Smooth muscle cell (in vitro differentiated cells): ENCODE measurements at regions not wholly inside any gene's neighbourhood (a gene's known extent, or its start where the extent isn't known, plus 50 kb on each side); places are given as distances from the start of the nearest gene placed in this dataset.

Source experiments
- DNase-seq: peaks from one replicate; lab custom pipeline; 2025; ENCODE audit not compliant: unreplicated experiment; lab: John Stamatoyannopoulos, UW
- H2AFZ ChIP-seq: fragments of 200-600 bp; sonication (generic); 2 replicates; pipeline ENCODE4 v1.6.0; 2016; ENCODE audit warnings: antibody characterized with exemption, low read depth, mild to moderate bottlenecking
- H3F3A ChIP-seq: fragments of 200-600 bp; sonication (generic); 2 replicates; pipeline ENCODE4 v1.6.0; 2017; ENCODE audit warnings: antibody characterized with exemption, low read depth
- H3K27ac ChIP-seq: fragments of 200-600 bp; sonication (generic); 2 replicates; pipeline ENCODE4 v1.5.1; 2016; ENCODE audit warnings: low read depth, mild to moderate bottlenecking
- H3K27me3 ChIP-seq: fragments of 200-600 bp; sonication (generic); 2 replicates; pipeline ENCODE4 v1.6.1; 2016; ENCODE audit warnings: low read depth, mild to moderate bottlenecking
- H3K36me3 ChIP-seq: fragments of 200-600 bp; sonication (generic); 2 replicates; pipeline ENCODE4 v1.5.1; 2016; ENCODE audit warnings: low read depth
- H3K4me1 ChIP-seq: fragments of 200-600 bp; sonication (generic); 2 replicates; pipeline ENCODE4 v1.5.1; 2016; ENCODE audit warnings: low read depth
- H3K4me2 ChIP-seq: fragments of 200-600 bp; sonication (generic); 2 replicates; pipeline ENCODE4 v1.6.0; 2016; ENCODE audit warnings: mild to moderate bottlenecking
- H3K4me3 ChIP-seq: fragments of 200-600 bp; sonication (generic); 2 replicates; pipeline ENCODE4 v1.5.1; 2016; ENCODE audit warnings: mild to moderate bottlenecking
- H3K79me2 ChIP-seq: fragments of 200-600 bp; sonication (generic); 2 replicates; pipeline ENCODE4 v1.6.0; 2016; ENCODE audit warnings: low read depth, mild to moderate bottlenecking
- H3K9ac ChIP-seq: fragments of 200-600 bp; sonication (generic); 2 replicates; pipeline ENCODE4 v1.6.0; 2016; ENCODE audit warnings: low read depth
- H3K9me3 ChIP-seq: fragments of 200-600 bp; sonication (generic); replicated peaks from 2 replicates; pipeline ENCODE4 v1.5.1; 2016; ENCODE audit warnings: low read depth
- H4K20me1 ChIP-seq: fragments of 200-600 bp; sonication (generic); 2 replicates; pipeline ENCODE4 v1.6.0; 2016; ENCODE audit warnings: low read depth
- WGBS: methylation state at CpG from one replicate; pipeline ENCODE4 v1.1.7; 2016; ENCODE audit warnings: low lambda C conversion rate; 5-methylcytosine and 5-hydroxymethylcytosine counted together
- TF ChIP-seq, protein P1 (sequence below): fragments of 200-600 bp; sonication (generic); IDR thresholded peaks from 2 replicates; pipeline ENCODE4 v1.5.1; 2017; ENCODE audit warnings: borderline replicate concordance, mild to moderate bottlenecking, antibody characterized with exemption; ENCODE audit not compliant: insufficient read depth, poor library complexity, severe bottlenecking

- TF ChIP-seq, protein P1, sequence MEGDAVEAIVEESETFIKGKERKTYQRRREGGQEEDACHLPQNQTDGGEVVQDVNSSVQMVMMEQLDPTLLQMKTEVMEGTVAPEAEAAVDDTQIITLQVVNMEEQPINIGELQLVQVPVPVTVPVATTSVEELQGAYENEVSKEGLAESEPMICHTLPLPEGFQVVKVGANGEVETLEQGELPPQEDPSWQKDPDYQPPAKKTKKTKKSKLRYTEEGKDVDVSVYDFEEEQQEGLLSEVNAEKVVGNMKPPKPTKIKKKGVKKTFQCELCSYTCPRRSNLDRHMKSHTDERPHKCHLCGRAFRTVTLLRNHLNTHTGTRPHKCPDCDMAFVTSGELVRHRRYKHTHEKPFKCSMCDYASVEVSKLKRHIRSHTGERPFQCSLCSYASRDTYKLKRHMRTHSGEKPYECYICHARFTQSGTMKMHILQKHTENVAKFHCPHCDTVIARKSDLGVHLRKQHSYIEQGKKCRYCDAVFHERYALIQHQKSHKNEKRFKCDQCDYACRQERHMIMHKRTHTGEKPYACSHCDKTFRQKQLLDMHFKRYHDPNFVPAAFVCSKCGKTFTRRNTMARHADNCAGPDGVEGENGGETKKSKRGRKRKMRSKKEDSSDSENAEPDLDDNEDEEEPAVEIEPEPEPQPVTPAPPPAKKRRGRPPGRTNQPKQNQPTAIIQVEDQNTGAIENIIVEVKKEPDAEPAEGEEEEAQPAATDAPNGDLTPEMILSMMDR, result no peak
- Histone ChIP-seq H3K27me3 (no peaks in the 10 kb centered on the region), H4K20me1 (no peaks in the 10 kb centered on the region), H3K4me1 (peaks cover 21% of the 10 kb centered on the region), H3K27ac (no peak overlapping the region), H3F3A (no peaks in the 10 kb centered on the region), H3K36me3 (no peaks in the 10 kb centered on the region), H3K4me2 (no peak overlapping the region), H3K79me2 (no peaks in the 10 kb centered on the region), H3K4me3 (no peak overlapping the region), H3K9ac (no peak overlapping the region), H2AFZ (no peak overlapping the region), H3K9me3 (no peaks in the 10 kb centered on the region)
- no peak for DNase-seq
- WGBS, result 72% methylated on average over 4 of the region's 4 CpGs
Measured at GRCh38 chr6:113676057-113676456, 181.1 kb upstream of the MARCKS start.

GRCh38 chr6:113676968-113677367 lies 180.2 kb upstream of the MARCKS start:
- Histone ChIP-seq H3K4me3 (no peak overlapping the region), H3K79me2 (no peaks in the 10 kb centered on the region), H3K36me3 (no peaks in the 10 kb centered on the region), H3K27me3 (no peaks in the 10 kb centered on the region), H2AFZ (no peak overlapping the region), H3K4me1 (peaks cover 15% of the 10 kb centered on the region), H4K20me1 (no peaks in the 10 kb centered on the region), H3K9me3 (no peaks in the 10 kb centered on the region), H3K27ac (no peak overlapping the region), H3K9ac (no peak overlapping the region), H3K4me2 (no peak overlapping the region), H3F3A (no peaks in the 10 kb centered on the region)
- WGBS, result 85% methylated on average over 1 of the region's 1 CpG
- no peak for DNase-seq
- TF ChIP-seq, protein P1, result no peak

DNA sequence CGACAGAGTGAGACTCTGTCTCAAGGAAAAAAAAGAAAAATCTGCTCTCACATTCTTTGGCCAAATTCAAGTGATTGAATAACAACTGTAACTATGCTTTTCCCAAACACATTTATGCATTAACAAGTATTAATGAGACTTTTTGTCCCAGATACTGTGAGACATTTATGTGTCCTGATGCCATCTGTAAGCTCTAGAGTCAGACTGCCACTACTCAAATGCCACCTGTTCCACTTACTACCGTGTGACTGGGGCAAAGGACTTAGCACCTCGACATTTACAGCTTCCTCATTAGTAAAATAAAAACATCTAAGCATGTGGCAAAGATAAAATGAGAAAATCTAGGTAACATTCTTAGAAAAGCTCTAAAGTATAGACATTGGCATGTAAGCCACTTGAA lies 178.1 kb upstream of the MARCKS start:
- 83% methylated on average over 3 of the region's 3 CpGs for WGBS
- Histone ChIP-seq H3K27ac (no peak overlapping the region), H3K79me2 (no peaks in the 10 kb centered on the region), H3K27me3 (no peaks in the 10 kb centered on the region), H3K36me3 (no peaks in the 10 kb centered on the region), H3K4me2 (no peak overlapping the region), H3K9me3 (no peaks in the 10 kb centered on the region), H3K4me3 (no peak overlapping the region), H3K4me1 (no peaks in the 10 kb centered on the region), H3K9ac (no peak overlapping the region), H3F3A (no peaks in the 10 kb centered on the region), H2AFZ (no peak overlapping the region), H4K20me1 (no peaks in the 10 kb centered on the region)
- no peak for DNase-seq
- TF ChIP-seq, protein P1, result no peak

- H3K4me2 ChIP-seq, result no peak overlapping the region
- DNase-seq, result no peak
- 98% methylated on average over 2 of the region's 2 CpGs for WGBS
Measured at GRCh38 chr6:113680301-113680700, 176.8 kb upstream of the MARCKS start.

More at GRCh38 chr6:113680301-113680700, 176.8 kb upstream of the MARCKS start:
- no peaks in the 10 kb centered on the region for H4K20me1 ChIP-seq
- H3K27me3 ChIP-seq, result no peaks in the 10 kb centered on the region
- no peaks in the 10 kb centered on the region for H3K4me1 ChIP-seq
- H3K9me3 ChIP-seq, result no peaks in the 10 kb centered on the region
- H2AFZ ChIP-seq, result no peak overlapping the region
- H3K27ac ChIP-seq, result no peak overlapping the region
- no peaks in the 10 kb centered on the region for H3K79me2 ChIP-seq
- H3K36me3 ChIP-seq, result no peaks in the 10 kb centered on the region
- TF ChIP-seq, protein P1, result no peak
- H3K9ac ChIP-seq, result no peak overlapping the region
- H3K4me3 ChIP-seq, result no peak overlapping the region
- H3F3A ChIP-seq, result no peaks in the 10 kb centered on the region
